ENCODE measurements at regions not wholly inside any gene's neighbourhood (a gene's known extent, or its start where the extent isn't known, plus 50 kb on each side); places are given as distances from the start of the nearest gene placed in this dataset.
"Not testable (repeated sequence)": the region's sequence is repeated elsewhere in the genome, so short reads cannot be mapped to it uniquely, and the experiment has no call there.

GRCh38 chr5:118604106-118604505, 384.2 kb downstream of the DTWD2 start:
- no peak for DNase-seq (ENCODE audit: low read depth)

GRCh38 chr5:118603278-118603677, 385.1 kb downstream of the DTWD2 start:
- no peak for DNase-seq (ENCODE audit: low read depth)

- DNase-seq (ENCODE audit: low read depth), result no peak
These were observed 390.0 kb downstream of the DTWD2 start for GRCh38 chr5:118598311-118598710.

GRCh38 chr5:118597543-118597942, 390.8 kb downstream of the DTWD2 start:
- no peak for DNase-seq (ENCODE audit: low read depth)

GRCh38 chr5:118596255-118596654, 392.1 kb downstream of the DTWD2 start:
- DNase-seq (ENCODE audit: low read depth), result no peak

- DNase-seq (ENCODE audit: low read depth), result no peak
These were observed 395.4 kb downstream of the DTWD2 start for GRCh38 chr5:118593003-118593328.

- DNase-seq (ENCODE audit: low read depth), result no peak
These were observed 395.9 kb downstream of the DTWD2 start for GRCh38 chr5:118592229-118593002.

GRCh38 chr5:118590806-118591205, 397.5 kb downstream of the DTWD2 start:
- no peak for DNase-seq (ENCODE audit: low read depth)

- no peak for DNase-seq (ENCODE audit: low read depth)
These were observed 407.4 kb downstream of the DTWD2 start for GRCh38 chr5:118580949-118581348.

- DNase-seq (ENCODE audit: low read depth), result no peak
These were observed 410.3 kb downstream of the DTWD2 start for GRCh38 chr5:118578093-118578492.

GRCh38 chr5:118577621-118578020, 410.7 kb downstream of the DTWD2 start:
- DNase-seq (ENCODE audit: low read depth), result no peak

- not testable (repeated sequence) for DNase-seq (ENCODE audit: low read depth)
These were observed 418.1 kb downstream of the DTWD2 start for GRCh38 chr5:118570276-118570675.

GRCh38 chr5:118569596-118569995, 418.8 kb downstream of the DTWD2 start:
- not testable (repeated sequence) for DNase-seq (ENCODE audit: low read depth)

GRCh38 chr5:118565335-118565971, 422.9 kb downstream of the DTWD2 start:
- no peak for DNase-seq (ENCODE audit: low read depth)

- no peak for DNase-seq (ENCODE audit: low read depth)
These were observed 426.4 kb downstream of the DTWD2 start for GRCh38 chr5:118561971-118562370.

- DNase-seq (ENCODE audit: low read depth), result no peak
These were observed 427.1 kb downstream of the DTWD2 start for GRCh38 chr5:118561235-118561634.

- DNase-seq (ENCODE audit: low read depth), result no peak
These were observed 429.5 kb downstream of the DTWD2 start for GRCh38 chr5:118558871-118559270.

GRCh38 chr5:118557251-118557661, 431.1 kb downstream of the DTWD2 start:
- no peak for DNase-seq (ENCODE audit: low read depth)

- no peak for DNase-seq (ENCODE audit: low read depth)
These were observed 431.6 kb downstream of the DTWD2 start for GRCh38 chr5:118556792-118557191.

- DNase-seq (ENCODE audit: low read depth), result no peak
These were observed 432.6 kb downstream of the DTWD2 start for GRCh38 chr5:118555727-118556126.

- DNase-seq (ENCODE audit: low read depth), result no peak
These were observed 433.4 kb downstream of the DTWD2 start for GRCh38 chr5:118554981-118555380.

GRCh38 chr5:118554241-118554640, 434.1 kb downstream of the DTWD2 start:
- no peak for DNase-seq (ENCODE audit: low read depth)

- DNase-seq (ENCODE audit: low read depth), result no peak
These were observed 434.7 kb downstream of the DTWD2 start for GRCh38 chr5:118553662-118554061.

Data from stimulated activated CD4-positive, alpha-beta T cell treated with anti-CD3 and anti-CD28 coated beads, Interleukin-2, amount 100 ng/mL, for 4 hours (primary cell).